Astrocyte of the cerebellum (primary cell): ENCODE measurements at regions not wholly inside any gene's neighbourhood (a gene's known extent, or its start where the extent isn't known, plus 50 kb on each side); places are given as distances from the start of the nearest gene placed in this dataset.
A peak's percentile ranks its signal among the peaks of the same experiment; 100 is the strongest.

Experiments used
- DNase-seq: peaks from one replicate; pipeline ENCODE4 v3.0.0-alpha.2; 2011; ENCODE audit warnings: low read depth
- H3K4me3 ChIP-seq: 2 replicates; pipeline ENCODE4 v1.5.1; 2011; ENCODE audit warnings: mild to moderate bottlenecking, low read depth, low read length, moderate library complexity
- CTCF ChIP-seq: IDR thresholded peaks from 2 replicates; pipeline ENCODE4 v1.5.1; 2012; ENCODE audit warnings: low read length, low read depth, moderate library complexity, mild to moderate bottlenecking; ENCODE audit errors: missing control alignments
- in situ Hi-C: cut with HindIII; loops from 2 replicates; pipeline ENCODE4 v1.10.0; 2017; ENCODE audit warnings: low sequenced_read_pairs

- in situ Hi-C loops = no loop called here
- TF ChIP-seq CTCF = peak; percentile 39
- no peak for DNase-seq
These were observed 142.9 kb upstream of the FIGN start for GRCh38 chr2:163878718-163879117.

DNA sequence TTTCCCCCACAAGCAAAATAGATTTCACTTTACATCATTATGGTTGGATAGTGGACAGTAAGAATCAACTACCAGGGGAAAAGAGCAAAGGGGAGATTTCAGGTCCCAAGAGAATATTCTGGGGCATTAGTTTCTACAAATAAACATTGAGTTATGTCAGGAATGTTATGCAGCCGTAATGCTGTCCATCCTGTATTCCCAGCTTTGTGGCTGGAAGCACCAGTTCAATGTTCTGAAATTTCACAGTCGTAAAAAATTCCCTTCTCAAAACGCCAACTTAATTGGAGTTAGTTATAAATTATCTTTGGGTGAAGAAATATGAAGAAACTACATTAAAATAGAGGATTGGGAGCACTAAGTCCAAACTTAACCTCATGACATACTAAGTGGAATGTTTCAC lies 141.5 kb upstream of the FIGN start:
- no peak for TF ChIP-seq CTCF
- DNase-seq = peak; percentile 9
- in situ Hi-C loops = no loop called here
- H3K4me3 ChIP-seq = no peak overlapping the region

More at GRCh38 chr2:163878718-163879117, 142.9 kb upstream of the FIGN start:
- no peak overlapping the region for H3K4me3 ChIP-seq

- no peak for DNase-seq
- TF ChIP-seq CTCF = no peak
- in situ Hi-C loops = no loop called here
- no peak overlapping the region for H3K4me3 ChIP-seq
These were observed 127.3 kb upstream of the FIGN start for GRCh38 chr2:163863073-163863472.

- in situ Hi-C loops = no loop called here
- no peak for DNase-seq
These were observed 124.1 kb upstream of the FIGN start for GRCh38 chr2:163859951-163860350.

GRCh38 chr2:163856941-163857340 lies 121.1 kb upstream of the FIGN start:
- no peak overlapping the region for H3K4me3 ChIP-seq
- DNase-seq = no peak
- TF ChIP-seq CTCF = no peak
- in situ Hi-C loops = no loop called here

More at GRCh38 chr2:163859951-163860350, 124.1 kb upstream of the FIGN start:
- TF ChIP-seq CTCF = no peak
- H3K4me3 ChIP-seq = no peak overlapping the region

GRCh38 chr2:163852616-163853015 lies 116.8 kb upstream of the FIGN start:
- in situ Hi-C loops = no loop called here
- DNase-seq = no peak
- no peak overlapping the region for H3K4me3 ChIP-seq
- TF ChIP-seq CTCF = no peak
